ENCODE measurements at regions not wholly inside any gene's neighbourhood (a gene's known extent, or its start where the extent isn't known, plus 50 kb on each side); places are given as distances from the start of the nearest gene placed in this dataset.

GRCh38 chr6:21409231-21409630 is 184.3 kb upstream of the SOX4 start:
- in situ Hi-C loops (cut with HindIII; ENCODE audit: low pct_unique_long_range_greater_than_20kb, low sequenced_read_pairs): no loop called here

GRCh38 chr6:21413428-21413827 is 180.1 kb upstream of the SOX4 start:
- H3K4me1 ChIP-seq (ENCODE audit: control insufficient read depth, insufficient read depth, low read length): no peaks in the 10 kb centered on the region
- H3K27ac ChIP-seq (ENCODE audit: low read length): no peak overlapping the region
- no TSS peak for BruUV-seq (replicated peaks)
- no peak for DNase-seq (ENCODE audit: low read depth, low spot score)
- H3K9me3 ChIP-seq (ENCODE audit: control insufficient read depth, insufficient read depth, low read depth, low read length): no peaks in the 10 kb centered on the region
- POLR2A ChIA-PET: no interaction called here
- H3K36me3 ChIP-seq (ENCODE audit: control insufficient read depth, insufficient read depth, low read length): no peaks in the 10 kb centered on the region
- H3K4me3 ChIP-seq (ENCODE audit: low read depth in 2 of 2, low read length in 2 of 2): no peak overlapping the region
- in situ Hi-C loops (cut with HindIII; ENCODE audit: low pct_unique_long_range_greater_than_20kb, low sequenced_read_pairs): no loop called here
- intact Hi-C loops (cut with micrococcal nuclease; ENCODE audit: unreplicated experiment): no loop called here
- CTCF ChIA-PET: no interaction called here
- ATAC-seq: no peak
- no peaks in the 10 kb centered on the region for H3K27me3 ChIP-seq (ENCODE audit: control insufficient read depth, insufficient read depth, low read length)
- TF ChIP-seq POLR2AphosphoS5 (IDR thresholded peaks at IDR 0.05; ENCODE audit: low read depth, low read length): no peak
- TF ChIP-seq TCF7L2 (IDR thresholded peaks at IDR 0.05; ENCODE audit: low read depth, low read length): no peak
- TF ChIP-seq CTCF (IDR thresholded peaks at IDR 0.05): no peak
- no peak for TF ChIP-seq REST (IDR thresholded peaks at IDR 0.05; ENCODE audit: insufficient read depth in 1 of 2, low read depth in 2 of 2, low read length in 1 of 2)
- no peak for TF ChIP-seq SIN3A (IDR thresholded peaks at IDR 0.05; ENCODE audit: borderline replicate concordance, insufficient read depth, low read depth, low read length)

More at GRCh38 chr6:21409231-21409630, 184.3 kb upstream of the SOX4 start:
- POLR2A ChIA-PET: no interaction called here
- CTCF ChIA-PET: no interaction called here
- H3K36me3 ChIP-seq (ENCODE audit: control insufficient read depth, insufficient read depth, low read length): no peaks in the 10 kb centered on the region
- H3K27me3 ChIP-seq (ENCODE audit: control insufficient read depth, insufficient read depth, low read length): no peaks in the 10 kb centered on the region
- intact Hi-C loops (cut with micrococcal nuclease; ENCODE audit: unreplicated experiment): no loop called here
- no peak overlapping the region for H3K4me3 ChIP-seq (ENCODE audit: low read depth in 2 of 2, low read length in 2 of 2)
- TF ChIP-seq POLR2AphosphoS5 (IDR thresholded peaks at IDR 0.05; ENCODE audit: low read depth, low read length): no peak
- TF ChIP-seq SIN3A (IDR thresholded peaks at IDR 0.05; ENCODE audit: borderline replicate concordance, insufficient read depth, low read depth, low read length): no peak
- no peak for TF ChIP-seq TCF7L2 (IDR thresholded peaks at IDR 0.05; ENCODE audit: low read depth, low read length)
- no peak for TF ChIP-seq CTCF (IDR thresholded peaks at IDR 0.05)
- no peak for TF ChIP-seq REST (IDR thresholded peaks at IDR 0.05; ENCODE audit: insufficient read depth in 1 of 2, low read depth in 2 of 2, low read length in 1 of 2)
- H3K9me3 ChIP-seq (ENCODE audit: control insufficient read depth, insufficient read depth, low read depth, low read length): no peaks in the 10 kb centered on the region
- DNase-seq (ENCODE audit: low read depth, low spot score): no peak
- H3K27ac ChIP-seq (ENCODE audit: low read length): no peak overlapping the region
- ATAC-seq: no peak
- no peaks in the 10 kb centered on the region for H3K4me1 ChIP-seq (ENCODE audit: control insufficient read depth, insufficient read depth, low read length)
- BruUV-seq (replicated peaks): no TSS peak
